ENCODE measurements at regions not wholly inside any gene's neighbourhood (a gene's known extent, or its start where the extent isn't known, plus 50 kb on each side); places are given as distances from the start of the nearest gene placed in this dataset.

DNA sequence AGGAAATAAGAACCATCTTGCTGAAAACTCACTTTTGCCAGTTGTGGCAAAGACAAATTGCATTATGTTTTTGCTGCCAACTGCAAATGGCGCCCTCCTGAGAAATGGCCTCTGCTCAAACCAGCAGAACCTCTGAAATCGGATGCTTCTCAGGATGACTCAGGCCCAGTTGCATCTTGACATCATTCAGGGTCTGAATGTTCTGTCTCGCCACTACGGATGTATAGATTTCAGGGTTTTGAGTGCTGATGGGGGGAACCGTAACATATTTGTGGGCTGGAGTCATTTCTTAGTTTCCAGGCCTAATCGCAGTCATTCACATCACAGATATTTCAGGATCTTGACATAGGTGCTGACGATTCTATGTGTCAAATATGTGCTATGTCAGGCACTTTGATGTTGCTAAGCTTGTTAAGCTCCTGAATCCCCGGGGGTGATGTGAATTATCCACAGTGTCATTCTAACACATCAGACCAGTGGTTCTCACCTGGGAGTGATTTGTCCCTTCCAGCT, 207.1 kb downstream of the NFATC2 start:
- no peak for DNase-seq

GRCh38 chr20:51334609-51335008, 207.9 kb downstream of the NFATC2 start:
- no peak for DNase-seq

- no peak for DNase-seq
Observed at GRCh38 chr20:51333971-51334370, 208.5 kb downstream of the NFATC2 start.

DNA sequence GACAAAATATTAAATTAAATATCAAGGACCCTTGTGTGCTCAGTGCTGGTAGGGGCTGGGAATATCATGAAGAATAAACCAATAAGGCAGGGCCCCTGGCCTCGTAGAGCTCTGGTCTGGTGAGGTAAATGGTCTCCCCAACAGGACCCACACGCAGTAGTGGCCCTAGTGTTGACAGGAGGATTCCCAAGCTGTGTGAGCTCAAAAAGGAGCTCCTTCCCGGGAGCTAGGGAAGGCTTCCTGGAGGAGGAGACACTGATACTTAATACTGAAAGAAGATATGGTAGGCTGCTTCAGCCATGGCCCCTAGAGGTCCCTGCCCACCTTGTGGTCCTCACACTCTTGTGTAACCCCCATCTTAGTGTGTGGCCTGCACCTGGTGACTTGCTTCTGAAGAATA, 209.1 kb downstream of the NFATC2 start:
- DNase-seq = no peak

DNA sequence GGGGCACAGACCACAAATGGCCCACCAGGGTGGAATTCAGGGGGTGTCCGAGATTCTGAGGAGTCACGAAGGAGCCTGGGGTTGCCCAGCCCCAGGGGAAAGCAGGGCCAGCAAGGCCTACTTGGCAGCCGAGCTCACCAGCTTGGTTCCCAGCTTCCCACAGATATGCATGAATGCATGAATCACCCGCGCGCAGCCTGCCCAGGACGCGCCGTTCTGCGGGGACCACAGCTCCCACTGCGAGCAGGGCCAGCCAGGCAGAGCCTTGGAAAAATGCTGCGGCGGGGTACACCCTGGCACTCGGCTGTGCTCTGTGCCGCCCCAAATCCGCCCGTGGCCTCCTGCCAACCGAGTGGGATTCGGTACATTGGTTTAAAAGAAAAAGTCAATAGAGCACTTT, 211.0 kb downstream of the NFATC2 start:
- no peak for DNase-seq

- DNase-seq = no peak
Observed at GRCh38 chr20:51329845-51330244, 212.7 kb downstream of the NFATC2 start.

DNA sequence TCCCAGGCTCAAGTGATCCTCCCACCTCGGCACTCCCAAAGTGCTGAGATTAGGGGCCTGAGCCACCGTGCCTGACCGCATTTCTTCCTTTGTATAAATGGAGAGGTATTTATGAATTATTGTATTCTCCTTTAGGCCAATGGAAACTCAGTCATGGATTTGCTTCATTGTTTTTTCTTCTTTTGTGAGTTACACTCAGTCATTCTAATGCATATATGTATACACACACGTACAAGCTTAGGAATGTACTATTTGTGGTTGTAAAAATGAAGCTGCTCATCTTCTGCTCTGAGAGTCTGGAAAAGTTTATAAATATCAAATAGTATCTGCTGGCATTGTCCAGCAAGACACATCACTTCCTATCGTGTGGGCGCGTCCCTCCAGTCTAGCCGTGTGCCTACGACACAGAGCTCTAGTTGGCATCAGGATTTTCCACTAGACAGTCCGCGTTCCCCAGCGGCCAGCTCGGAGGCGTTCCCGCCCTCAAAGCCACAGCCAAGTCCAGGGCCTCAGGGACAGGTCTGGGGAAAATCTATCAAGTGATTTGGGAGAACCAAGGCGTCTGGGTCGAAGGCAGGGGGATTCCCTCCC, 215.2 kb downstream of the NFATC2 start:
- DNase-seq = no peak

DNA sequence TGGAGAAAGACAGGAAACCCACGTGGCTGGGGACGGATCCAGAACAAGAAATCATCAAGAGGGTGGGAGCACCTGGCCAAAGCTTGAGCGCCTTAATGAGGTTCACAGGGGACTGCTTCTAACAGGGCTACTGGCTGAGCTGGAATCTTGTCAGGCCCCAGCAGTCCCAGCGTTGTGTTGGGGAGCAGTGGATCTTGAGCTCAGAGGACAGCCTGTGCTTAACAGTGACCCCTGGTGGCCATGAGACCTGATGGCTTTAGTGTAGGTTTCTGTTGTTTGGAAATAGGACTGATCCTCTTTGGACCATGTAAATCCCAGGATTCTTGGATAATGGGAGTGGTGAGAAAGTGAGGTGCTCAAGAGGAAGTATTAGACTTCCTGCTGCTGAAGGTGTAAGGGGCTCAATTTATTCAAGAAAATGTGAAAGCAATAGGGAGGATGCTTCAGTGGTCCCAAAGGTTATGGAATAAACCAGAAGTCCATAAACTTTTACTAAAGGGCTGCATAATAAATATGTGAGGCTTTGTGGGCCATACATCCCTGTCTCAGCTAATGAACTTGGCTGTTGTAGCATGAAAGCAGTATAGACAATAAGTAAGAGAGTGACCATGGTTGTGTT, 216.2 kb downstream of the NFATC2 start:
- DNase-seq = no peak

GRCh38 chr20:51322164-51322707, 220.3 kb downstream of the NFATC2 start:
- no peak for DNase-seq

DNA sequence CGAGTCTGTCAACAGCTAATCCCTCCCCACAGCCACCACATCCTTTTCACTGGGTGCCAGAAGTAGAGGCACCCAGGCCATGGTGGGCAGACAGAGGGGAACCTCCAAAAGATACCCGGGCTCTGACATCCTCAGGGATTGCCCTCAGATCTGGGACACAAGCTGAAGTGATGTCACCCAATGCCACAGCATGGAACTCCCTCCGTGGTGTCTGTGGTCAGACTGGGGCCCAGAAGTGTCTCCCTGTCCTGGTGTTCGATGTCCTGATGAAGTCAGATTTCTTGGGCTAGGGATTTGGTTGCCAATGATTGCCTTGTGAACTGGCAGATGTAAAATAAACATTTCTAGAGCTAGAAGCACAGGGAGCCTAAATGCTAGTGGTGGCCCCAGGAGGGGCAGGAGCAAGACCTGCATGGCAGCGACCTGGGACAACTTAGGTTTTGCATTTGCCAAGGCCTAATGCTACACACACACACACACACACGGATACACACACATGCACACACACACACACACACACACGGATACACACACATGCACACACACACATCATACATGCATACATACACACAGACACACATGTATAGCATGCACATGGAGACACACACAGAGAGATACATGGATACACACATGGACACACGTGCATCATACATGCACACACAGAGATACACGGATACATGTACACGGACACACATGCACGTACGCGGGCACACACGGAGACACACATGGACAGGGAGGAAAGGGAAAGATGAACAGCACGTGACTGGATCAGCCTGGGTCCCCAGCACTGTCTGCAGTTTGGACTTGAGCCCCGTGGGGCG, 221.0 kb downstream of the NFATC2 start:
- DNase-seq = no peak

GRCh38 chr20:51319522-51319921, 223.0 kb downstream of the NFATC2 start:
- no peak for DNase-seq

- DNase-seq = no peak
Observed at GRCh38 chr20:51318058-51318949, 224.2 kb downstream of the NFATC2 start.

- DNase-seq = no peak
Observed at GRCh38 chr20:51315390-51315789, 227.1 kb downstream of the NFATC2 start.

DNA sequence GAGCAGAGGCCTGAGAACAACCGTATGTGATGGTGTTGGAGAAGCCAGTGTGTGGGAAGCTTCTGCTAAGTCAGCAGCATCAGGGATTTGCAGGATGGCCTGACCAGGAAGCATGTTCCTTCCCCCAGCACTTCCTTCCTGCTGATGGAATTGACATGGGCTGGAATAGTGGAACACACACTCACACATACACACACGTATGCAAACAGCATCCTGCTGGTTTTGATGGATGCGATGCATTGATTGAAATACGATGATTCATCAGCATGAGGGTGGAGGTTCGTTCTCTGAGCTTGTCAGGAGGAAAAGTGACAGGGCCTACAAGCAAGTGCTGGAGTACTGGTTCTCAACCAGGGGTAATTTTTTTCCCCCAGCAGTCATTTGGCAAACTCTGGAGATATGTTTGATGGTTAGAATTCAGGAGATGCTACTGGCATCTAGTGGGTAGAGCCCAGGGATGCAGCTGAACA, 229.1 kb downstream of the NFATC2 start:
- DNase-seq = no peak

GRCh38 chr20:51312480-51312783, 230.1 kb downstream of the NFATC2 start:
- no peak for DNase-seq

GRCh38 chr20:51311636-51312479, 230.7 kb downstream of the NFATC2 start:
- DNase-seq = no peak

DNA sequence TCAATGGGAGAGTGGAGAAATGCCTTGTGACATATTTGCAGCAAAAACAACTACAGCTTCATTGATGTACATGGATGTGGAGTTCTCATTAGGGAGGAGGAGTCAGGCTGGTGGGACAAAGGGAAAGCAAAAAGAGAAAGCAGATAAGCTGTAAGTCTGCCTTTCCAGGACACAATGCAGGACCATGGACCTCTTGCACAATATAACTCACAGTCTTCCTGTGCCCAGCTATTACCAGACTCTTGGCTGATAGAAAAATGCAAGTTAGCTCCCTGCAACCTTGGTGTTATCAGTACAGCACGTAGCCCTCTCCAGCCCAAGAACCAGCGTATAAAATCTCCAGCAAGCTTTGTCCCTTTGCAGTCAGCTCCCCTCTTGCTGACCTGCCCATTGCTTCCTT, 232.3 kb downstream of the NFATC2 start:
- no peak for DNase-seq

DNA sequence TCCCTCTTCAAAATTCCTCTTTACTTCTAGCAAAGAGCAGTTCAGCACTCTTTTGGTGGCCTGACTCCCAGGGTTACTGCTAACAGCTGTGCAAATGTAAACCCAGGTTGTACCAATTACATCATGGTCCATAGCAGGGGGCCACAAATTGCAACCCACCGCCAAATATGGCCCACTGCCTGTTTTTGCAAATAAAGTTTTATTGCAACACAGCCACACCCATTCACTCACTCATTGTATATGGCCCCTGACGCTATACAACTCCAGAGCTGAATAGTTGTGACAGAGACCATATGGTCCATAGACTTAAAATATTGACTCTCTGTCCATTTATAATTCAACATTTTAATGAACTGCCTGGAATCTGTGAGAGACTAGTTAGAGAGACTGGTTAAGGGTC, 233.4 kb downstream of the NFATC2 start:
- DNase-seq = no peak

GRCh38 chr20:51306521-51307358, 235.8 kb downstream of the NFATC2 start:
- peak; percentile 25 for DNase-seq

DNA sequence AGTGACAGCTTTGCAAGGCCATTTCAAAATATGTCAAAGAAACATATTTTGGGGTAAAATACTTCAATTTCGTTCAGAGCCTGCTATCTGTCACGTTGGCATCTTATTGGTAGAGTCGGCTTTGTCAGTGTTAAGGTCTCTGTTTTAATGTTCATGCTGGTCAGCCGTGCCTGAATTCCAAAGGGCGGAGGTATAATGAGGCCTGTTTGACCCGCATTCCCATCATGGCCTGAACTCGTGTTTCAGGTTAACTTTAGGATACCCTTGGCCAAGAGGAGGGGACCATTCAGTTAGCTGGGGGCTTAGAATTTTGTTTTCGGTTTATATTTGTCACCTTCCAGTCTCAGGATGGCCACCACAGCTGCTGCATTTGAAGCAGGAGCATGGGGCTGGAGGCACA, 236.4 kb downstream of the NFATC2 start:
- DNase-seq = no peak
